GM12878 (cell line): ENCODE measurements at regions not wholly inside any gene's neighbourhood (a gene's known extent, or its start where the extent isn't known, plus 50 kb on each side); places are given as distances from the start of the nearest gene placed in this dataset.

Experiments used
- ATF3 ChIP-seq: IDR thresholded peaks from 2 replicates; pipeline ENCODE4 v1.6.1; 2011; ENCODE audit warnings: low read depth, mild to moderate bottlenecking, low read length, moderate library complexity, borderline replicate concordance; ENCODE audit errors: extremely low read depth
- BACH1 ChIP-seq: fragments of 450-650 bp; IDR thresholded peaks from 2 replicates; pipeline ENCODE4 v1.6.1; 2017; ENCODE audit warnings: mild to moderate bottlenecking, borderline replicate concordance
- BMI1 ChIP-seq: fragments of 450-650 bp; IDR thresholded peaks from 2 replicates; pipeline ENCODE4 v1.6.1; 2016; ENCODE audit warnings: mild to moderate bottlenecking, moderate library complexity, borderline replicate concordance
- CBX3 ChIP-seq: fragments of 200-600 bp; sonication (generic); IDR thresholded peaks from 2 replicates; pipeline ENCODE4 v1.6.1; 2016; ENCODE audit warnings: low read depth, borderline replicate concordance
- CBX5 ChIP-seq: sonication (generic); IDR thresholded peaks from 2 replicates; pipeline ENCODE4 v1.6.1; 2016; ENCODE audit warnings: low read depth, moderate library complexity, mild to moderate bottlenecking, inconsistent platforms
- CHD2 ChIP-seq: IDR thresholded peaks from 2 replicates; pipeline ENCODE4 v1.6.1; 2011; ENCODE audit warnings: low read depth, low read length, improper control_type of control experiment, borderline replicate concordance
- CREB1 ChIP-seq: IDR thresholded peaks from 2 replicates; pipeline ENCODE4 v1.6.1; 2012; ENCODE audit warnings: low read depth, mild to moderate bottlenecking, inconsistent platforms
- E4F1 ChIP-seq: fragments of 450-650 bp; IDR thresholded peaks from 2 replicates; pipeline ENCODE4 v1.6.1; 2018; ENCODE audit warnings: borderline replicate concordance, mild to moderate bottlenecking; ENCODE audit not compliant: partially characterized antibody
- EP300 ChIP-seq, 2 experiments: fragments of 150-350 bp in 1 of 2; IDR thresholded peaks; 2 replicates each; pipeline ENCODE4 v1.6.1; 2011 to 2012; ENCODE audit warnings: low read depth in 2 of 2, low read length in 2 of 2, borderline replicate concordance in 1 of 2, improper control_type of control experiment in 1 of 2, inconsistent platforms in 1 of 2; ENCODE audit not compliant: control insufficient read depth in 1 of 2
- GABPA ChIP-seq: IDR thresholded peaks from 2 replicates; pipeline ENCODE4 v1.6.1; 2014; ENCODE audit warnings: antibody characterized with exemption, low read depth, mild to moderate bottlenecking, inconsistent platforms
- IKZF1 ChIP-seq: fragments of 450-650 bp; conservative IDR thresholded peaks from 2 replicates; pipeline ENCODE4 v1.6.1; 2017; ENCODE audit warnings: antibody characterized with exemption, mild to moderate bottlenecking
- JUNB ChIP-seq: IDR thresholded peaks from 2 replicates; pipeline ENCODE4 v1.6.1; 2016; ENCODE audit warnings: antibody characterized with exemption, mild to moderate bottlenecking
- MEF2A ChIP-seq: IDR thresholded peaks from 2 replicates; pipeline ENCODE4 v1.6.1; 2011; ENCODE audit warnings: low read depth, mild to moderate bottlenecking, low read length, moderate library complexity; ENCODE audit not compliant: insufficient read depth
- MTA2 ChIP-seq: fragments of 450-650 bp; IDR thresholded peaks from 2 replicates; pipeline ENCODE4 v1.6.1; 2016; ENCODE audit warnings: low read depth, mild to moderate bottlenecking, moderate library complexity
- MYB ChIP-seq: fragments of 150-350 bp; IDR thresholded peaks from 2 replicates; pipeline ENCODE4 v1.6.1; 2014; ENCODE audit warnings: mild to moderate bottlenecking, low read depth, low read length, borderline replicate concordance
- MYC ChIP-seq: IDR thresholded peaks from 2 replicates; pipeline ENCODE4 v1.6.1; 2011; ENCODE audit warnings: mild to moderate bottlenecking, low read length, moderate library complexity, inconsistent platforms; ENCODE audit not compliant: insufficient read depth, insufficient replicate concordance, insufficient read length, severe bottlenecking
- NFXL1 ChIP-seq: fragments of 450-650 bp; IDR thresholded peaks from 2 replicates; pipeline ENCODE4 v1.6.1; 2017; ENCODE audit warnings: antibody characterized with exemption, mild to moderate bottlenecking, borderline replicate concordance
- NR2C1 ChIP-seq: fragments of 450-650 bp; IDR thresholded peaks from 2 replicates; pipeline ENCODE4 v1.6.1; 2017; ENCODE audit warnings: antibody characterized with exemption, mild to moderate bottlenecking, moderate library complexity
- NR2F1 ChIP-seq: fragments of 450-650 bp; conservative IDR thresholded peaks from 2 replicates; pipeline ENCODE4 v1.6.1; 2017; ENCODE audit warnings: mild to moderate bottlenecking
- RAD21 ChIP-seq: IDR thresholded peaks from 2 replicates; pipeline ENCODE4 v1.6.1; 2011; ENCODE audit warnings: mild to moderate bottlenecking, low read depth, low read length, moderate library complexity; ENCODE audit not compliant: insufficient read depth
- RAD51 ChIP-seq: fragments of 450-650 bp; IDR thresholded peaks from 2 replicates; pipeline ENCODE4 v1.6.1; 2016; ENCODE audit warnings: moderate library complexity, mild to moderate bottlenecking, inconsistent platforms
- RBBP5 ChIP-seq: fragments of 200-600 bp; sonication (generic); conservative IDR thresholded peaks from 2 replicates; pipeline ENCODE4 v1.6.1; 2016
- SIN3A ChIP-seq: IDR thresholded peaks from 2 replicates; pipeline ENCODE4 v1.6.1; 2012; ENCODE audit warnings: low read depth, low read length, improper control_type of control experiment
- SMAD1 ChIP-seq: fragments of 450-650 bp; IDR thresholded peaks from 2 replicates; pipeline ENCODE4 v1.6.1; 2018; ENCODE audit warnings: mild to moderate bottlenecking, low read depth; ENCODE audit not compliant: partially characterized antibody
- SMAD5 ChIP-seq: IDR thresholded peaks from 2 replicates; pipeline ENCODE4 v1.6.1; 2016; ENCODE audit warnings: antibody characterized with exemption, low read depth
- WRNIP1 ChIP-seq: IDR thresholded peaks from 2 replicates; pipeline ENCODE4 v1.6.1; 2011; ENCODE audit warnings: low read depth, low read length, improper control_type of control experiment, borderline replicate concordance
- YBX1 ChIP-seq: fragments of 450-650 bp; IDR thresholded peaks from 2 replicates; pipeline ENCODE4 v1.6.1; 2016; ENCODE audit warnings: antibody characterized with exemption
- ZNF384 ChIP-seq: IDR thresholded peaks from 2 replicates; pipeline ENCODE4 v1.6.1; 2012; ENCODE audit warnings: low read depth, mild to moderate bottlenecking, low read length, improper control_type of control experiment, borderline replicate concordance
- TF ChIP-seq, protein P1 (sequence below): fragments of 450-650 bp; IDR thresholded peaks from 2 replicates; pipeline ENCODE4 v1.6.1; 2017; ENCODE audit warnings: mild to moderate bottlenecking, low read depth, inconsistent platforms; ENCODE audit not compliant: poor library complexity, severe bottlenecking

DNA sequence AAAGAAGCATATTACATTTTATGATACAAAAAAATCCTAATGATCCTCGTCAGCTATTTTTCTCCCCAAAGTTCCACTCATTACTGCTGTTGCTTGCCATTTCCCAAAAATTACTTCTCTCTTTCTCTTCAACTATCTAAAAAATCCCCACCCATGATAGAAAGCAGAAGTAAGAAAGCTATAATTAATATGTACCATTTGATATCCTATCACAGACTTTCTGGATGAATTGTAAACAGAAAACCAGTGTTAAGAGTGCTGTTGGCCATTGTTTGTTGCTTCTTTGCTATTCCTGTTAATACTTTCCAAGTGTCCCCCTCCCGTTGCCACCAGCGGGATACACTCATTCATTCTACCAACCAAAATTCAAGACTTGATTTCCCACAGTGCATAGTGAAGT lies 136.3 kb upstream of the SMARCA2 start (continued):
- TF ChIP-seq CREB1 (no peak), ATF3 (no peak), RAD51 (no peak; the same call in 1 of the 2 replicates), ZNF384 (no peak), NR2C1 (no peak), WRNIP1 (no peak), MYB (no peak), CHD2 (no peak), NR2F1 (no peak), CBX5 (no peak), E4F1 (no peak), MYC (no peak), NFXL1 (no peak), RBBP5 (no peak), CBX3 (no peak), JUNB (peak; percentile 49; the same call in 1 of the 2 replicates), YBX1 (no peak), GABPA (no peak), BMI1 (no peak), SMAD1 (no peak), IKZF1 (peak; percentile 27), SMAD5 (no peak), BACH1 (peak; percentile 29; the same call in 1 of the 2 replicates), SIN3A (no peak), RAD21 (no peak), EP300 (IDR thresholded peaks at IDR 0.05; ENCODE audit: borderline replicate concordance in 1 of 2, control insufficient read depth in 1 of 2, low read depth in 2 of 2, low read length in 2 of 2) (peak; percentile 48 to 77; a peak in 3 of 4 replicates), MEF2A (0 out of 2 replicates have a peak, but pooled peaks have one; percentile 14), MTA2 (peak; percentile 88)
- TF ChIP-seq, protein P1, sequence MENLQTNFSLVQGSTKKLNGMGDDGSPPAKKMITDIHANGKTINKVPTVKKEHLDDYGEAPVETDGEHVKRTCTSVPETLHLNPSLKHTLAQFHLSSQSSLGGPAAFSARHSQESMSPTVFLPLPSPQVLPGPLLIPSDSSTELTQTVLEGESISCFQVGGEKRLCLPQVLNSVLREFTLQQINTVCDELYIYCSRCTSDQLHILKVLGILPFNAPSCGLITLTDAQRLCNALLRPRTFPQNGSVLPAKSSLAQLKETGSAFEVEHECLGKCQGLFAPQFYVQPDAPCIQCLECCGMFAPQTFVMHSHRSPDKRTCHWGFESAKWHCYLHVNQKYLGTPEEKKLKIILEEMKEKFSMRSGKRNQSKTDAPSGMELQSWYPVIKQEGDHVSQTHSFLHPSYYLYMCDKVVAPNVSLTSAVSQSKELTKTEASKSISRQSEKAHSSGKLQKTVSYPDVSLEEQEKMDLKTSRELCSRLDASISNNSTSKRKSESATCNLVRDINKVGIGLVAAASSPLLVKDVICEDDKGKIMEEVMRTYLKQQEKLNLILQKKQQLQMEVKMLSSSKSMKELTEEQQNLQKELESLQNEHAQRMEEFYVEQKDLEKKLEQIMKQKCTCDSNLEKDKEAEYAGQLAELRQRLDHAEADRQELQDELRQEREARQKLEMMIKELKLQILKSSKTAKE: peak; percentile 54
